WTC11 (cell line): ENCODE measurements at regions not wholly inside any gene's neighbourhood (a gene's known extent, or its start where the extent isn't known, plus 50 kb on each side); places are given as distances from the start of the nearest gene placed in this dataset.

ENCODE experiments used
- CTCF ChIP-seq: fragments of 200-600 bp; IDR thresholded peaks from 2 replicates; pipeline ENCODE4 v1.8.0; 2022; ENCODE audit warnings: antibody characterized with exemption
- ESRRA ChIP-seq: sonication (generic); formaldehyde crosslinking; IDR thresholded peaks from 2 replicates; pipeline ENCODE4 v1.8.1; 2022; ENCODE audit warnings: mild to moderate bottlenecking, missing genetic modification reagents, borderline replicate concordance
- FOXK1 ChIP-seq: sonication (generic); formaldehyde crosslinking; IDR thresholded peaks from 2 replicates; pipeline ENCODE4 v1.8.0; 2022; ENCODE audit warnings: mild to moderate bottlenecking, moderate library complexity, missing genetic modification reagents
- TF ChIP-seq, protein P1 (sequence below): sonication (generic); formaldehyde crosslinking; IDR thresholded peaks from 2 replicates; pipeline ENCODE4 v1.8.0; 2022; ENCODE audit warnings: missing genetic modification reagents

- TF ChIP-seq, protein P1, sequence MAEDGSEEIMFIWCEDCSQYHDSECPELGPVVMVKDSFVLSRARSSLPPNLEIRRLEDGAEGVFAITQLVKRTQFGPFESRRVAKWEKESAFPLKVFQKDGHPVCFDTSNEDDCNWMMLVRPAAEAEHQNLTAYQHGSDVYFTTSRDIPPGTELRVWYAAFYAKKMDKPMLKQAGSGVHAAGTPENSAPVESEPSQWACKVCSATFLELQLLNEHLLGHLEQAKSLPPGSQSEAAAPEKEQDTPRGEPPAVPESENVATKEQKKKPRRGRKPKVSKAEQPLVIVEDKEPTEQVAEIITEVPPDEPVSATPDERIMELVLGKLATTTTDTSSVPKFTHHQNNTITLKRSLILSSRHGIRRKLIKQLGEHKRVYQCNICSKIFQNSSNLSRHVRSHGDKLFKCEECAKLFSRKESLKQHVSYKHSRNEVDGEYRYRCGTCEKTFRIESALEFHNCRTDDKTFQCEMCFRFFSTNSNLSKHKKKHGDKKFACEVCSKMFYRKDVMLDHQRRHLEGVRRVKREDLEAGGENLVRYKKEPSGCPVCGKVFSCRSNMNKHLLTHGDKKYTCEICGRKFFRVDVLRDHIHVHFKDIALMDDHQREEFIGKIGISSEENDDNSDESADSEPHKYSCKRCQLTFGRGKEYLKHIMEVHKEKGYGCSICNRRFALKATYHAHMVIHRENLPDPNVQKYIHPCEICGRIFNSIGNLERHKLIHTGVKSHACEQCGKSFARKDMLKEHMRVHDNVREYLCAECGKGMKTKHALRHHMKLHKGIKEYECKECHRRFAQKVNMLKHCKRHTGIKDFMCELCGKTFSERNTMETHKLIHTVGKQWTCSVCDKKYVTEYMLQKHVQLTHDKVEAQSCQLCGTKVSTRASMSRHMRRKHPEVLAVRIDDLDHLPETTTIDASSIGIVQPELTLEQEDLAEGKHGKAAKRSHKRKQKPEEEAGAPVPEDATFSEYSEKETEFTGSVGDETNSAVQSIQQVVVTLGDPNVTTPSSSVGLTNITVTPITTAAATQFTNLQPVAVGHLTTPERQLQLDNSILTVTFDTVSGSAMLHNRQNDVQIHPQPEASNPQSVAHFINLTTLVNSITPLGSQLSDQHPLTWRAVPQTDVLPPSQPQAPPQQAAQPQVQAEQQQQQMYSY (CRISPR knock-in tag) = no peak
- TF ChIP-seq CTCF (no peak), ESRRA (CRISPR knock-in tag) (no peak), FOXK1 (CRISPR knock-in tag) (no peak)
These were observed 852.4 kb downstream of the TUSC7 start for GRCh38 chr3:117562000-117562399.
